K562 (cell line): ENCODE measurements at regions not wholly inside any gene's neighbourhood (a gene's known extent, or its start where the extent isn't known, plus 50 kb on each side); places are given as distances from the start of the nearest gene placed in this dataset.

Experiments
- ATAC-seq: fragments of 200-7000 bp; cut with Tn5 transposase; 3 replicates; pipeline ENCODE4 v1.9.1; 2020; ENCODE audit warnings: moderate library complexity
- BruUV-seq: library from RNA; stranded (reverse); fragments of 400-500 nt; replicated peaks from 2 replicates; lab custom pipeline; 2021; lab: Mats Ljungman, UMichigan
- CTCF ChIA-PET: fragments of 300-600 bp; formaldehyde crosslinking; extraction: SDS; loops from one replicate; lab custom pipeline; 2021; ENCODE audit warnings: low intra/inter-chr PET ratio; lab: Yijun Ruan, JAX
- POLR2A ChIA-PET: fragments of 300-600, 350-650 bp; sonication (Branson Sonifier 250); formaldehyde crosslinking; extraction: SDS; loops from one replicate; lab custom pipeline; 2021; ENCODE audit warnings: antibody characterized with exemption, inconsistent platforms; lab: Yijun Ruan, JAX
- DNase-seq, 4 experiments: peaks; one replicate each; pipeline versions ENCODE4 v3.0.0 to v3.0.0-alpha.2; 2011 to 2018; ENCODE audit warnings: low spot score in 3 of 4, mixed read lengths in 3 of 4; ENCODE audit errors: extremely low read depth in 1 of 4
- FAIRE-seq: peaks from 2 replicates; lab custom pipeline; 2011; peaks lifted over from hg19 to GRCh38; lab: Jason Lieb, UNC
- H2AFZ ChIP-seq: 2 replicates; pipeline ENCODE4 v1.6.0; 2011; ENCODE audit warnings: low read depth, low read length, control low read depth, inconsistent platforms
- H3K27ac ChIP-seq: fragments of 200-600 bp; 3 replicates; pipeline ENCODE4 v1.8.0; 2011; ENCODE audit warnings: low read depth, mild to moderate bottlenecking, control low read depth, inconsistent platforms, low read length, moderate library complexity, mixed read lengths; ENCODE audit errors: extremely low read depth
- H3K27me3 ChIP-seq, 2 experiments: fragments of 300-600 bp in 1 of 2; 2 replicates in 1 of 2; 3 replicates in 1 of 2; pipeline versions ENCODE4 v1.6.0 to v1.8.0; 2011; ENCODE audit warnings: inconsistent platforms in 2 of 2, low read length in 2 of 2, mild to moderate bottlenecking in 1 of 2, mixed read lengths in 1 of 2, moderate library complexity in 1 of 2; ENCODE audit not compliant: control insufficient read depth in 2 of 2, insufficient read depth in 2 of 2
- H3K36me3 ChIP-seq: fragments of 300-600 bp; 3 replicates; pipeline ENCODE4 v1.8.0; 2011; ENCODE audit warnings: mild to moderate bottlenecking, low read length, inconsistent platforms; ENCODE audit not compliant: control insufficient read depth, insufficient read depth
- H3K4me1 ChIP-seq, 2 experiments: fragments of 200-600 bp in 1 of 2; replicated peaks in 1 of 2; 2 replicates in 1 of 2; 3 replicates in 1 of 2; pipeline versions ENCODE4 v1.5.1 to v1.8.0; 2011; ENCODE audit warnings: inconsistent platforms in 2 of 2, low read length in 2 of 2, mild to moderate bottlenecking in 1 of 2, mixed read lengths in 1 of 2, moderate library complexity in 1 of 2; ENCODE audit not compliant: control insufficient read depth in 2 of 2, insufficient read depth in 2 of 2
- H3K4me2 ChIP-seq: 2 replicates; pipeline ENCODE4 v1.6.1; 2011; ENCODE audit warnings: low read length, control low read depth, inconsistent platforms, mixed read lengths; ENCODE audit not compliant: insufficient read depth
- H3K4me3 ChIP-seq: fragments of 200-600 bp; sonication (generic), shearing (Covaris generic); 2 replicates; pipeline ENCODE4 v1.5.1; 2016; ENCODE audit warnings: control low read depth, inconsistent platforms
- H3K79me2 ChIP-seq: fragments of 200-600 bp; 3 replicates; pipeline ENCODE4 v1.8.0; 2011; ENCODE audit warnings: low read length, inconsistent platforms; ENCODE audit not compliant: control insufficient read depth, insufficient read depth
- H3K9ac ChIP-seq, 2 experiments: 2 replicates each; pipeline versions ENCODE4 v1.6.0 to v1.6.1; 2011; ENCODE audit warnings: low read depth in 2 of 2, low read length in 2 of 2, control low read depth in 1 of 2, inconsistent platforms in 1 of 2, mild to moderate bottlenecking in 1 of 2, mixed read lengths in 1 of 2; ENCODE audit not compliant: insufficient read depth in 1 of 2
- H3K9me1 ChIP-seq: one replicate; pipeline ENCODE4 v1.6.0; 2011; ENCODE audit warnings: inconsistent platforms, mild to moderate bottlenecking, low read length, moderate library complexity; ENCODE audit not compliant: control insufficient read depth, insufficient read depth
- H3K9me3 ChIP-seq: replicated peaks from 2 replicates; pipeline ENCODE4 v1.5.1; 2011; ENCODE audit warnings: low read depth, low read length, inconsistent platforms; ENCODE audit not compliant: control insufficient read depth, insufficient read depth
- H4K20me1 ChIP-seq: replicated peaks from 2 replicates; pipeline ENCODE4 v1.6.1; 2011; ENCODE audit warnings: low read length, inconsistent platforms, mixed read lengths; ENCODE audit not compliant: control insufficient read depth, insufficient read depth
- ATF3 ChIP-seq, 2 experiments: fragments of 450-650 bp in 1 of 2; sonication (generic) in 1 of 2; formaldehyde crosslinking in 1 of 2; IDR thresholded peaks in 1 of 2; conservative IDR thresholded peaks in 1 of 2; 2 replicates each; pipeline versions ENCODE4 v1.6.1 to v1.8.1; 2016 to 2023; ENCODE audit warnings: mild to moderate bottlenecking in 2 of 2, moderate library complexity in 2 of 2, inconsistent platforms in 1 of 2, missing genetic modification reagents in 1 of 2
- CREB5 ChIP-seq: fragments of 250-450 bp; sonication (Bioruptor Pico); IDR thresholded peaks from 2 replicates; pipeline ENCODE4 v1.5.0; 2020; ENCODE audit warnings: mild to moderate bottlenecking
- CXXC5 ChIP-seq: fragments of 250-450 bp; sonication (Bioruptor Pico); IDR thresholded peaks from 2 replicates; pipeline ENCODE4 v1.8.0; 2022; ENCODE audit warnings: inconsistent platforms, mild to moderate bottlenecking, moderate library complexity
- HIVEP1 ChIP-seq: fragments of 250-450 bp; sonication (Bioruptor Pico); IDR thresholded peaks from 2 replicates; pipeline ENCODE4 v1.4.0; 2020; ENCODE audit warnings: mild to moderate bottlenecking
- NR2F6 ChIP-seq: fragments of 450-650 bp; formaldehyde crosslinking; IDR thresholded peaks from 2 replicates; pipeline ENCODE4 v1.4.0; 2020; ENCODE audit warnings: mild to moderate bottlenecking
- POLR2AphosphoS5 ChIP-seq: IDR thresholded peaks from 2 replicates; pipeline ENCODE4 v1.6.1; 2011; ENCODE audit warnings: mild to moderate bottlenecking, low read depth, low read length, moderate library complexity; ENCODE audit not compliant: control insufficient read depth, insufficient read depth
- USF2 ChIP-seq: sonication (generic); formaldehyde crosslinking; IDR thresholded peaks from 2 replicates; pipeline ENCODE4 v1.5.0; 2020; ENCODE audit warnings: missing genetic modification reagents
- YY1 ChIP-seq, 3 experiments: IDR thresholded peaks; 2 replicates each; pipeline ENCODE4 v1.6.1; 2011; ENCODE audit warnings: low read length in 2 of 3, mild to moderate bottlenecking in 2 of 3, moderate library complexity in 2 of 3, borderline replicate concordance in 1 of 3, control low read depth in 1 of 3, low read depth in 1 of 3; ENCODE audit not compliant: insufficient read depth in 3 of 3, insufficient replicate concordance in 2 of 3, control insufficient read depth in 1 of 3, insufficient read length in 1 of 3; ENCODE audit errors: extremely low read depth in 1 of 3
- ZBTB26 ChIP-seq: fragments of 450-650 bp; formaldehyde crosslinking; IDR thresholded peaks from 2 replicates; pipeline ENCODE4 v1.4.0; 2022; ENCODE audit warnings: missing genetic modification characterization
- ZC3H8 ChIP-seq: fragments of 450-650 bp; IDR thresholded peaks from 2 replicates; pipeline ENCODE4 v1.6.1; 2017
- ZNF253 ChIP-seq: fragments of 250-450 bp; sonication (Bioruptor Pico); conservative IDR thresholded peaks from 2 replicates; pipeline ENCODE4 v1.6.1; 2021; ENCODE audit warnings: mild to moderate bottlenecking
- ZNF436 ChIP-seq: fragments of 250-450, 450-650 bp; sonication (Bioruptor Pico); formaldehyde crosslinking; IDR thresholded peaks from 2 replicates; pipeline ENCODE4 v1.7.0; 2020; ENCODE audit warnings: mild to moderate bottlenecking
- ZNF655 ChIP-seq: fragments of 250-450 bp; sonication (Bioruptor Pico); IDR thresholded peaks from 2 replicates; pipeline ENCODE4 v1.5.0; 2021
- ZSCAN29 ChIP-seq: fragments of 450-650 bp; IDR thresholded peaks from 2 replicates; pipeline ENCODE4 v1.6.1; 2017
- WGBS: fragments of 100-300 bp; shearing (Covaris generic); methylation state at CpG from one replicate; pipeline ENCODE4 v1.1.6; 2016; ENCODE audit warnings: low coverage, mixed read lengths; ENCODE audit not compliant: insufficient coverage; ENCODE audit errors: missing lambda C conversion rate; 5-methylcytosine and 5-hydroxymethylcytosine counted together
- in situ Hi-C: fragments of 300-500 bp; cut with MboI; formaldehyde crosslinking; loops from 4 replicates; pipeline ENCODE4 v1.15.0; 2018; ENCODE audit warnings: inconsistent platforms, mixed read lengths
- intact Hi-C: fragments of 100-400 bp; cut with micrococcal nuclease; formaldehyde crosslinking; loops from 2 replicates; pipeline ENCODE4 v1.14.2; 2022

- WGBS, result 40% methylated on average over 4 of the region's 5 CpGs
- H3K27ac ChIP-seq, result no peak overlapping the region
- ATAC-seq (no peak), FAIRE-seq (no peak)
- CTCF ChIA-PET, result no interaction called here
- H3K9me3 ChIP-seq, result no peaks in the 10 kb centered on the region
- peaks cover 6 to 14% of the 10 kb centered on the region in 2 experiments; a peak in 4 of 5 replicates for H3K4me1 ChIP-seq
- H3K4me3 ChIP-seq, result no peak overlapping the region
- H2AFZ ChIP-seq, result no peak overlapping the region
- no TSS peak for BruUV-seq
- no peaks in the 10 kb centered on the region for H3K79me2 ChIP-seq
- no peaks in the 10 kb centered on the region for H3K27me3 ChIP-seq
- H3K9me1 ChIP-seq, result no peaks in the 10 kb centered on the region
- no peak overlapping the region for H3K4me2 ChIP-seq
- intact Hi-C loops, result no loop called here
- in situ Hi-C loops, result no loop called here
- H3K36me3 ChIP-seq, result no peaks in the 10 kb centered on the region
- no peaks in the 10 kb centered on the region for H4K20me1 ChIP-seq
- TF ChIP-seq ZNF655 (CRISPR knock-in tag), result no peak
- TF ChIP-seq ZBTB26 (CRISPR knock-in tag), result no peak
- no peak for TF ChIP-seq HIVEP1 (CRISPR knock-in tag)
- TF ChIP-seq ZSCAN29, result no peak
- TF ChIP-seq ZNF436 (CRISPR knock-in tag), result no peak
- no peak for TF ChIP-seq YY1 (IDR thresholded peaks at IDR 0.05; ENCODE audit: borderline replicate concordance in 1 of 3, control insufficient read depth in 1 of 3, extremely low read depth in 1 of 3, insufficient read depth in 3 of 3, insufficient read length in 1 of 3, insufficient replicate concordance in 2 of 3, low read depth in 1 of 3, low read length in 2 of 3)
- TF ChIP-seq POLR2AphosphoS5, result no peak
- no peak for TF ChIP-seq CREB5
- no peak for TF ChIP-seq ZNF253
- TF ChIP-seq USF2 (CRISPR knock-in tag), result no peak
- TF ChIP-seq CXXC5 (CRISPR knock-in tag), result no peak
- no peak for TF ChIP-seq ZC3H8
- no peak for TF ChIP-seq ATF3 (IDR thresholded peaks at IDR 0.05)
- TF ChIP-seq ATF3 (CRISPR knock-in tag; conservative IDR thresholded peaks at IDR 0.05), result no peak
- no peak for TF ChIP-seq NR2F6 (CRISPR knock-in tag)
- TF ChIP-seq, all 486 proteins: peak for 0
- DNase-seq, result no peak
- POLR2A ChIA-PET, result interaction anchor here (0.6 to 1.4 kb wide), 2 partner anchors 11 to 14 kb away, joined by 3 read pairs; no protein-coding TSS in a partner anchor
- no peak overlapping the region for H3K9ac ChIP-seq
Measured at GRCh38 chr14:58751788-58752187, 114.0 kb downstream of the DACT1 start.
